ENCODE measurements at regions not wholly inside any gene's neighbourhood (a gene's known extent, or its start where the extent isn't known, plus 50 kb on each side); places are given as distances from the start of the nearest gene placed in this dataset.

- DNase-seq (ENCODE audit: low spot score) (no peak), ATAC-seq (ENCODE audit: low FRiP score) (no peak)
- TF ChIP-seq CTCF (IDR thresholded peaks at IDR 0.05): no peak
Observed at GRCh38 chr10:8240861-8241260, 186.4 kb downstream of the GATA3 start.

- DNase-seq (ENCODE audit: low spot score) (no peak), ATAC-seq (ENCODE audit: low FRiP score) (no peak)
- TF ChIP-seq CTCF (IDR thresholded peaks at IDR 0.05): no peak
Observed at GRCh38 chr10:8242295-8242872, 187.9 kb downstream of the GATA3 start.

GRCh38 chr10:8245131-8245813 lies 190.8 kb downstream of the GATA3 start:
- ATAC-seq (ENCODE audit: low FRiP score) (no peak), DNase-seq (ENCODE audit: low spot score) (no peak)
- no peak for TF ChIP-seq CTCF (IDR thresholded peaks at IDR 0.05)

GRCh38 chr10:8245814-8246142 lies 191.3 kb downstream of the GATA3 start:
- no peak for TF ChIP-seq CTCF (IDR thresholded peaks at IDR 0.05)
- no peak for DNase-seq (ENCODE audit: low spot score)
- ATAC-seq (ENCODE audit: low FRiP score): no peak

GRCh38 chr10:8246548-8246947 lies 192.1 kb downstream of the GATA3 start:
- no peak for TF ChIP-seq CTCF (IDR thresholded peaks at IDR 0.05)
- ATAC-seq (ENCODE audit: low FRiP score) (no peak), DNase-seq (ENCODE audit: low spot score) (no peak)

GRCh38 chr10:8247191-8247590 lies 192.7 kb downstream of the GATA3 start:
- ATAC-seq (ENCODE audit: low FRiP score): no peak
- TF ChIP-seq CTCF (IDR thresholded peaks at IDR 0.05): no peak
- no peak for DNase-seq (ENCODE audit: low spot score)

- DNase-seq (ENCODE audit: low spot score) (no peak), ATAC-seq (ENCODE audit: low FRiP score) (no peak)
- no peak for TF ChIP-seq CTCF (IDR thresholded peaks at IDR 0.05)
Observed at GRCh38 chr10:8248868-8249267, 194.4 kb downstream of the GATA3 start.
